Astrocyte (in vitro differentiated cells and primary cell): ENCODE measurements at regions not wholly inside any gene's neighbourhood (a gene's known extent, or its start where the extent isn't known, plus 50 kb on each side); places are given as distances from the start of the nearest gene placed in this dataset.

Experiments used
- CTCF ChIP-seq: IDR thresholded peaks from 2 replicates; pipeline ENCODE4 v1.5.1; 2011; ENCODE audit warnings: low read depth, mild to moderate bottlenecking, inconsistent platforms, low read length, moderate library complexity; ENCODE audit not compliant: insufficient read depth
- EZH2 ChIP-seq: IDR thresholded peaks from 2 replicates; pipeline ENCODE4 v1.6.1; 2012; ENCODE audit warnings: mild to moderate bottlenecking, low read length, inconsistent platforms; ENCODE audit not compliant: insufficient read depth

- no peak for TF ChIP-seq EZH2
- no peak for TF ChIP-seq CTCF
Observed at GRCh38 chr6:132907231-132907630, 92.9 kb downstream of the RPS12 start.
